H1 (cell line): ENCODE measurements at regions not wholly inside any gene's neighbourhood (a gene's known extent, or its start where the extent isn't known, plus 50 kb on each side); places are given as distances from the start of the nearest gene placed in this dataset.
A peak's percentile ranks its signal among the peaks of the same experiment; 100 is the strongest.

Experiments
- CTCF ChIA-PET: fragments of 300-600 bp; sonication (Branson Sonifier 250); formaldehyde crosslinking; loops from one replicate; lab custom pipeline; 2021; ENCODE audit not compliant: partially characterized antibody; lab: Charles Lee
- POLR2A ChIA-PET: fragments of 300-600 bp; sonication (Branson Sonifier 250); formaldehyde crosslinking; loops from one replicate; lab custom pipeline; 2021; ENCODE audit warnings: inconsistent platforms; ENCODE audit not compliant: partially characterized antibody; lab: Charles Lee
- DNase-seq, 2 experiments: peaks; one replicate each; pipeline versions ENCODE4 v3.0.0 to v3.0.0-alpha.2; 2010 to 2022; ENCODE audit warnings: low spot score in 2 of 2, low read depth in 1 of 2, mixed read lengths in 1 of 2
- FAIRE-seq: peaks from 2 replicates; lab custom pipeline; 2011; peaks lifted over from hg19 to GRCh38; lab: Jason Lieb, UNC
- H2AFZ ChIP-seq: 2 replicates; pipeline ENCODE4 v1.8.1; 2012; ENCODE audit warnings: low read length, inconsistent platforms
- H2AK5ac ChIP-seq: 2 replicates; pipeline ENCODE4 v1.6.1; 2013; ENCODE audit warnings: low read depth, low read length
- H2BK120ac ChIP-seq: replicated peaks from 2 replicates; pipeline ENCODE3; 2013; ENCODE audit warnings: low read depth, low read length, inconsistent platforms
- H2BK12ac ChIP-seq: 2 replicates; pipeline ENCODE4 v1.6.1; 2013; ENCODE audit warnings: low read depth, low read length
- H2BK15ac ChIP-seq: 2 replicates; pipeline ENCODE4 v1.6.1; 2013; ENCODE audit warnings: low read length
- H2BK20ac ChIP-seq: 2 replicates; pipeline ENCODE4 v1.6.1; 2013; ENCODE audit warnings: low read length
- H2BK5ac ChIP-seq: 2 replicates; pipeline ENCODE4 v1.6.1; 2013; ENCODE audit warnings: low read depth, low read length
- H3K14ac ChIP-seq: 2 replicates; pipeline ENCODE4 v1.6.1; 2013; ENCODE audit warnings: inconsistent platforms; ENCODE audit not compliant: insufficient read length
- H3K18ac ChIP-seq: 2 replicates; pipeline ENCODE4 v1.6.1; 2013; ENCODE audit warnings: low read length; ENCODE audit errors: extremely low read depth
- H3K23ac ChIP-seq: 2 replicates; pipeline ENCODE4 v1.6.1; 2013; ENCODE audit warnings: inconsistent platforms; ENCODE audit not compliant: insufficient read length
- H3K23me2 ChIP-seq: 2 replicates; pipeline ENCODE4 v1.6.1; 2013; ENCODE audit warnings: low read depth, low read length
- H3K27ac ChIP-seq: 2 replicates; pipeline ENCODE4 v1.6.1; 2011; ENCODE audit warnings: low read depth, low read length, inconsistent platforms
- H3K27me3 ChIP-seq, 4 experiments: replicated peaks in 1 of 4; 1 replicate in 1 of 4; 2 replicates in 3 of 4; pipeline versions ENCODE4 v1.6.1 to v1.8.1; 2011 to 2013; ENCODE audit warnings: low read length in 3 of 4, mild to moderate bottlenecking in 3 of 4, inconsistent platforms in 2 of 4, mixed read lengths in 2 of 4, moderate library complexity in 1 of 4; ENCODE audit not compliant: control insufficient read depth in 3 of 4, insufficient read depth in 3 of 4; ENCODE audit errors: extremely low read depth in 1 of 4
- H3K36me3 ChIP-seq, 4 experiments: 2 replicates each; pipeline versions ENCODE4 v1.6.1 to v1.8.1; 2011 to 2013; ENCODE audit warnings: mild to moderate bottlenecking in 4 of 4, low read length in 3 of 4, moderate library complexity in 2 of 4, control low read depth in 1 of 4, inconsistent platforms in 1 of 4; ENCODE audit not compliant: insufficient read depth in 4 of 4, control insufficient read depth in 2 of 4
- H3K4ac ChIP-seq: replicated peaks from 2 replicates; pipeline ENCODE3; 2013; ENCODE audit warnings: low read length, low read depth, mixed read lengths, inconsistent platforms; ENCODE audit not compliant: insufficient read length
- H3K4me1 ChIP-seq, 4 experiments: replicated peaks in 1 of 4; 1 replicate in 1 of 4; 2 replicates in 3 of 4; pipeline versions ENCODE4 v1.6.1 to v1.8.1; 2011 to 2013; ENCODE audit warnings: low read length in 3 of 4, inconsistent platforms in 2 of 4, mixed read lengths in 1 of 4; ENCODE audit not compliant: insufficient read depth in 4 of 4, control insufficient read depth in 3 of 4
- H3K4me2 ChIP-seq, 2 experiments: 2 replicates each; pipeline versions ENCODE4 v1.6.1 to v1.8.1; 2011 to 2013; ENCODE audit warnings: low read depth in 2 of 2, low read length in 2 of 2, control low read depth in 1 of 2, inconsistent platforms in 1 of 2, mild to moderate bottlenecking in 1 of 2; ENCODE audit not compliant: insufficient read depth in 1 of 2
- H3K4me3 ChIP-seq, 4 experiments: fragments of 200-600, 300-600 bp in 1 of 4; sonication (generic), shearing (Covaris generic), sonication (Bioruptor Twin) in 1 of 4; 2 replicates each; pipeline versions ENCODE4 v1.5.1 to v1.8.1; 2011 to 2016; ENCODE audit warnings: low read length in 4 of 4, low read depth in 3 of 4, control low read depth in 2 of 4, inconsistent platforms in 2 of 4, mild to moderate bottlenecking in 2 of 4, mixed read lengths in 1 of 4, moderate library complexity in 1 of 4; ENCODE audit not compliant: insufficient read depth in 2 of 4; ENCODE audit errors: extremely low read depth in 1 of 4
- H3K56ac ChIP-seq: replicated peaks from 2 replicates; pipeline ENCODE3; 2013; ENCODE audit warnings: low read depth, mild to moderate bottlenecking, mixed read lengths, low read length, inconsistent platforms; ENCODE audit not compliant: insufficient read length
- H3K79me1 ChIP-seq: 2 replicates; pipeline ENCODE4 v1.6.1; 2013; ENCODE audit warnings: low read depth, low read length, control low read depth
- H3K79me2 ChIP-seq, 2 experiments: 2 replicates each; pipeline versions ENCODE4 v1.6.1 to v1.8.1; 2012 to 2013; ENCODE audit warnings: low read length in 2 of 2, mild to moderate bottlenecking in 2 of 2, inconsistent platforms in 1 of 2; ENCODE audit not compliant: insufficient read depth in 2 of 2, control insufficient read depth in 1 of 2
- H3K9ac ChIP-seq, 4 experiments: replicated peaks in 1 of 4; 1 replicate in 1 of 4; 2 replicates in 3 of 4; pipeline versions ENCODE4 v1.6.1 to v1.8.1; 2011 to 2013; ENCODE audit warnings: low read depth in 3 of 4, low read length in 3 of 4, control low read depth in 2 of 4, mild to moderate bottlenecking in 2 of 4, moderate library complexity in 2 of 4, inconsistent platforms in 1 of 4; ENCODE audit errors: extremely low read depth in 1 of 4
- H3K9me3 ChIP-seq, 2 experiments: 2 replicates each; pipeline versions ENCODE4 v1.6.1 to v1.8.1; 2012 to 2013; ENCODE audit warnings: mild to moderate bottlenecking in 2 of 2, moderate library complexity in 2 of 2, control low read depth in 1 of 2, inconsistent platforms in 1 of 2, low read depth in 1 of 2, low read length in 1 of 2, mixed read lengths in 1 of 2; ENCODE audit not compliant: insufficient read depth in 2 of 2
- H4K20me1 ChIP-seq, 2 experiments: replicated peaks in 1 of 2; 2 replicates each; pipeline versions ENCODE3 to v1.8.1; 2011 to 2013; ENCODE audit warnings: inconsistent platforms in 2 of 2, low read length in 2 of 2, mild to moderate bottlenecking in 1 of 2; ENCODE audit not compliant: insufficient read depth in 2 of 2, control insufficient read depth in 1 of 2
- H4K5ac ChIP-seq: 2 replicates; pipeline ENCODE4 v1.6.1; 2013; ENCODE audit warnings: low read length, low read depth, mixed read lengths, inconsistent platforms; ENCODE audit not compliant: insufficient read length
- H4K8ac ChIP-seq: 2 replicates; pipeline ENCODE4 v1.8.0; 2013; ENCODE audit warnings: mild to moderate bottlenecking, moderate library complexity, low read length, inconsistent platforms; ENCODE audit not compliant: insufficient read depth; ENCODE audit errors: extremely low read depth
- H4K91ac ChIP-seq: replicated peaks from 2 replicates; pipeline ENCODE3; 2013; ENCODE audit warnings: low read length, mixed read lengths, inconsistent platforms; ENCODE audit not compliant: insufficient read length
- ATF2 ChIP-seq: IDR thresholded peaks from 2 replicates; pipeline ENCODE4 v1.6.1; 2012; ENCODE audit warnings: low read length, inconsistent platforms
- CHD1 ChIP-seq: IDR thresholded peaks from 2 replicates; pipeline ENCODE4 v1.6.1; 2012; ENCODE audit warnings: low read depth, low read length, improper control_type of control experiment
- EZH2 ChIP-seq: fragments of 200-600 bp; sonication (generic); IDR thresholded peaks from 2 replicates; pipeline ENCODE4 v1.7.1; 2012; ENCODE audit warnings: low read depth, mild to moderate bottlenecking, moderate library complexity, low read length, inconsistent platforms; ENCODE audit not compliant: severe bottlenecking
- HDAC2 ChIP-seq, 2 experiments: fragments of 300-600 bp in 1 of 2; sonication (generic) in 1 of 2; IDR thresholded peaks; 2 replicates each; pipeline ENCODE4 v1.6.1; 2011 to 2012; ENCODE audit warnings: low read depth in 2 of 2, low read length in 2 of 2, mild to moderate bottlenecking in 2 of 2, moderate library complexity in 2 of 2, borderline replicate concordance in 1 of 2, inconsistent platforms in 1 of 2
- KDM5A ChIP-seq: fragments of 200-600 bp; IDR thresholded peaks from 2 replicates; pipeline ENCODE4 v1.7.1; 2012; ENCODE audit warnings: mild to moderate bottlenecking, low read length, inconsistent platforms, mixed read lengths
- POU5F1 ChIP-seq: IDR thresholded peaks from 2 replicates; pipeline ENCODE4 v1.6.1; 2011; ENCODE audit warnings: low read depth, mild to moderate bottlenecking, low read length, moderate library complexity
- SIX5 ChIP-seq: IDR thresholded peaks from 2 replicates; pipeline ENCODE4 v1.6.1; 2011; ENCODE audit warnings: mild to moderate bottlenecking, low read depth, low read length
- TAF7 ChIP-seq: optimal IDR thresholded peaks from 2 replicates; pipeline ENCODE3; 2011; ENCODE audit warnings: low read depth, mild to moderate bottlenecking, inconsistent platforms, low read length, moderate library complexity, borderline replicate concordance
- WGBS, 2 experiments: shearing (Covaris generic) in 1 of 2; methylation state at CpG; one replicate each; pipeline versions ENCODE4 v1.1.6 to v1.1.7; 2013 to 2015; ENCODE audit warnings: low lambda C conversion rate in 2 of 2, mixed read lengths in 2 of 2, inconsistent platforms in 1 of 2, low coverage in 1 of 2, missing lambda C conversion rate in 1 of 2; ENCODE audit not compliant: insufficient replicate concordance in 2 of 2, insufficient coverage in 1 of 2, insufficient read length in 1 of 2; ENCODE audit errors: extremely low coverage in 1 of 2, missing lambda C conversion rate in 1 of 2; 5-methylcytosine and 5-hydroxymethylcytosine counted together

GRCh38 chr2:150062416-150062815, 425.1 kb downstream of the RND3 start:
- H3K36me3 ChIP-seq = no peaks in the 10 kb centered on the region
- ChIA-PET CTCF (no interaction called here), POLR2A (no interaction called here)
- H3K14ac ChIP-seq = no peak overlapping the region
- no peaks in the 10 kb centered on the region for H3K27me3 ChIP-seq
- H4K5ac ChIP-seq = peak overlapping the region; percentile 25
- DNase-seq (no peak), FAIRE-seq (no peak)
- no peak overlapping the region for H3K4me2 ChIP-seq
- H3K56ac ChIP-seq = peak overlapping the region; percentile 8
- no peak overlapping the region for H3K4ac ChIP-seq
- H2AFZ ChIP-seq = peak overlapping the region; percentile 61; the same call in 1 of the 2 replicates
- H4K20me1 ChIP-seq = no peaks in the 10 kb centered on the region
- no peaks in the 10 kb centered on the region for H3K9me3 ChIP-seq
- no peaks in the 10 kb centered on the region for H3K79me2 ChIP-seq
- 90% methylated on average over 3 of the region's 3 CpGs; no CpG with 5 or more reads in 1 of the 2 experiments for WGBS, 2 experiments
- no peak overlapping the region for H3K4me3 ChIP-seq
- H4K91ac ChIP-seq = no peak overlapping the region
- H3K9ac ChIP-seq = no peak overlapping the region
- no peak overlapping the region for H2BK15ac ChIP-seq
- H2BK120ac ChIP-seq = no peak overlapping the region
- no peak overlapping the region; the same call in 1 of the 2 replicates for H2BK12ac ChIP-seq
- no peak overlapping the region for H3K18ac ChIP-seq
- H3K23ac ChIP-seq = no peak overlapping the region
- no peak overlapping the region for H3K27ac ChIP-seq
- H3K23me2 ChIP-seq = no peaks in the 10 kb centered on the region; the same call in 1 of the 2 replicates
- no peaks in the 10 kb centered on the region for H3K79me1 ChIP-seq
- no peak overlapping the region for H2BK20ac ChIP-seq
- H3K4me1 ChIP-seq = peaks cover 0 to 20% (median 8%) of the 10 kb centered on the region in 4 experiments; a peak in 6 of 7 replicates
- no peak overlapping the region for H4K8ac ChIP-seq
- TF ChIP-seq EZH2 (no peak), ATF2 (no peak), TAF7 (no peak), POU5F1 (no peak), SIX5 (no peak), HDAC2 (IDR thresholded peaks at IDR 0.05; ENCODE audit: borderline replicate concordance in 1 of 2, low read depth in 2 of 2, low read length in 2 of 2) (no peak), CHD1 (no peak), KDM5A (no peak)
- TF ChIP-seq, all 59 proteins: peak for 0
- H2AK5ac ChIP-seq = no peak overlapping the region
- H2BK5ac ChIP-seq = no peak overlapping the region
